ENCODE measurements at regions not wholly inside any gene's neighbourhood (a gene's known extent, or its start where the extent isn't known, plus 50 kb on each side); places are given as distances from the start of the nearest gene placed in this dataset.
"Not testable (repeated sequence)": the region's sequence is repeated elsewhere in the genome, so short reads cannot be mapped to it uniquely, and the experiment has no call there.

DNA sequence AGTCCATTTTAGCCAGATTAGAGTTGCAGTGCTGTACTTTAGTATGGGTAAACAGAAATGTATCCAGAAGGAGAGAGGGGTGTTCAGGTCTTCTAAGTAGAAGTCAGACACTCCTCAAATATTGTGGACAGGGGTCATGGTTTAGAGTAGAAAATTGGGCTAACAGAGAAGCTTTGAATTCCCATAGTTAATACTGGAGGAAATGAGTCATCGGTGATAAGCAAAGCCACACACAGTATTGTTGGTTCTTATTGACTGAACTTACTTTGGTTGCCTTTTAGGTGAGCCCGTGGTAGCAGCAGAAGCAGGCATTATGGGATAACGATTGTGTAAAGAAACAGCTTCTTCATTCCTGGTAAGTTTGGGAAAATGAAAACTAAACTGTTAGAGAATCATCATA lies 66.7 kb upstream of the ERV3-1 start:
- not testable (repeated sequence) for H3K4me1 Mint-ChIP-seq (ENCODE audit: low read depth); H3K4me3 Mint-ChIP-seq
- H3K36me3 Mint-ChIP-seq (ENCODE audit: low read depth): peaks cover 25% of the 10 kb centered on the region

GRCh38 chr7:65071854-65072431 lies 65.5 kb upstream of the ERV3-1 start:
- not testable (repeated sequence) for H3K9me3 Mint-ChIP-seq; H3K4me3 Mint-ChIP-seq; H3K4me1 Mint-ChIP-seq (ENCODE audit: low read depth); H3K27me3 Mint-ChIP-seq; H3K27ac Mint-ChIP-seq
- H3K36me3 Mint-ChIP-seq (ENCODE audit: low read depth): peaks cover 21% of the 10 kb centered on the region

More for the DNA sequence above, 66.7 kb upstream of the ERV3-1 start:
- H3K27me3 Mint-ChIP-seq, H3K9me3 Mint-ChIP-seq, H3K27ac Mint-ChIP-seq: not testable (repeated sequence)

DNA sequence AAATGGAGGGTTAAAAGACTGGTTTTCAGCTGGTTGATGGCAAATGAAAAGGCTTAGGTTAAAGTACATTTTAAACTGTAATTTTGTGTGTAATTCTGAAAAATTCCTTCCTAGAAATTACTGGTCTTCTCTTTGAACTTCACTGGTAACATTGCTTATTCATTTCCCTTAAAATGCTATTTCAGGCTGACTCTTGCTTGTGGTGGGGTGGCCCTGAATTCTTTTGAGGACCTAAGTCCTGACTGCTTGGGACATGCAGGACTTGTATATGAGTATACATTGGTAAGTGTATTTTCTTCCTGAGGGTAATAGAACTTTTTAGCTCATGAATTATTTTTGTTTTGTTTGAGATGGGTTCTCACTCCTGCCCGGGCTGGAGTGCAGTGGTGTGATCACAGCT lies 63.0 kb upstream of the ERV3-1 start:
- H3K27ac Mint-ChIP-seq; H3K4me1 Mint-ChIP-seq (ENCODE audit: low read depth): not testable (repeated sequence)
- H3K36me3 Mint-ChIP-seq (ENCODE audit: low read depth): peaks cover 25% of the 10 kb centered on the region

DNA sequence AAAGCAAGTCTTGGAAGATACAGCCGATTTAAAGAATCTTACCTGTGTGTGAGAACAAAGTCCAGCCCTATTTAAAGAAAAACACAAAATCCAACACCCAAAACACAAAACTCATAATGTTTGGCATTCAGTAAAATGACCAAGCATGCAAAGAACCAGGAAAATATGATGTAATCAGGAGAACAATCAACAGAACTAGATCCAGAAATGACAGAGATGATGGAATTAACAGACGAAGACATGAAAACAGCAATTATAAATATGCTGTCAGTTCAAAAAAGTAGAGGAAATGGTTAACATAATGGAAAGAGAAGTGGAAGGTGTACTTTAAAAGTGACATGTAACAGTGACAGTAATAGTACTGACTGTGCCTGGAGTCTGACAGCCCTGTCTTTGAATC lies 56.1 kb upstream of the ERV3-1 start:
- H3K4me3 Mint-ChIP-seq; H3K9me3 Mint-ChIP-seq; H3K27me3 Mint-ChIP-seq; H3K27ac Mint-ChIP-seq; H3K4me1 Mint-ChIP-seq (ENCODE audit: low read depth): not testable (repeated sequence)
- H3K36me3 Mint-ChIP-seq (ENCODE audit: low read depth): peaks cover 24% of the 10 kb centered on the region

More for the DNA sequence above, 63.0 kb upstream of the ERV3-1 start:
- not testable (repeated sequence) for H3K9me3 Mint-ChIP-seq, H3K27me3 Mint-ChIP-seq, H3K4me3 Mint-ChIP-seq

- H3K4me1 Mint-ChIP-seq (ENCODE audit: low read depth); H3K4me3 Mint-ChIP-seq; H3K27me3 Mint-ChIP-seq; H3K27ac Mint-ChIP-seq; H3K9me3 Mint-ChIP-seq: not testable (repeated sequence)
- peaks cover 36% of the 10 kb centered on the region for H3K36me3 Mint-ChIP-seq (ENCODE audit: low read depth)
These were observed 52.8 kb upstream of the ERV3-1 start for GRCh38 chr7:65059247-65059646.
